Nephron progenitor cell (in vitro differentiated cells): ENCODE measurements at regions not wholly inside any gene's neighbourhood (a gene's known extent, or its start where the extent isn't known, plus 50 kb on each side); places are given as distances from the start of the nearest gene placed in this dataset.

Experiments used
- DNase-seq: peaks from one replicate; pipeline ENCODE4 v3.0.0; 2021
- H3K27ac Mint-ChIP-seq: 2 replicates; pipeline ENCODE4 v1.8.0; 2021; ENCODE audit warnings: mild to moderate bottlenecking, moderate library complexity, mixed read lengths
- H3K27me3 Mint-ChIP-seq: 2 replicates; pipeline ENCODE4 v1.8.0; 2021; ENCODE audit warnings: mild to moderate bottlenecking, low read depth, mixed read lengths; ENCODE audit not compliant: poor library complexity
- H3K36me3 Mint-ChIP-seq: 2 replicates; pipeline ENCODE4 v1.8.0; 2021; ENCODE audit warnings: low read depth, mixed read lengths
- H3K4me1 Mint-ChIP-seq: 2 replicates; pipeline ENCODE4 v1.8.0; 2021; ENCODE audit warnings: mixed read lengths
- H3K4me3 Mint-ChIP-seq: 2 replicates; pipeline ENCODE4 v1.8.0; 2021; ENCODE audit warnings: mild to moderate bottlenecking, moderate library complexity, mixed read lengths
- H3K9me3 Mint-ChIP-seq: 2 replicates; pipeline ENCODE4 v1.8.0; 2021; ENCODE audit warnings: mild to moderate bottlenecking, moderate library complexity, mixed read lengths
- TF ChIP-seq, protein P1 (sequence below): fragments of 200-600 bp; sonication (generic); IDR thresholded peaks from 2 replicates; pipeline ENCODE4 v1.5.0; 2021; ENCODE audit warnings: antibody characterized with exemption

DNA sequence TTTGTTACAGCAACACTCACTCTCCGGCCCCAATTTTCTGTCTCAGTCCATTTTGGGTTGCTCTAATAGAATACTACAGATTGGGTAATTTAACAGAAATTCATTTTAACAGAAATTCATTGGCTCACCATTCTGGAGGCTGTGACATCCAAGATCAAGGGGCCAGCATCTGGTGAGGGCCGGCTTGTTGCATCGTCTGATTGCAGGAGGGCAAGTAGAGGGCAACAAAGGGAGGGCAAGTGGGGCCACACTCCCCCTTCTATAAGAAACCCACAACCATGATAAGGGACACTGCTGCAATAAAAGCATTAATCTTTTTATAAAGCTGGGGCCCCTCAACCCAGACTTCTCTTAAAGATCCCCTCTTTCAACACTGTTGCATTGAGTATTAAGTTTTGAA is 260.1 kb upstream of the TMPRSS15 start:
- TF ChIP-seq, protein P1, sequence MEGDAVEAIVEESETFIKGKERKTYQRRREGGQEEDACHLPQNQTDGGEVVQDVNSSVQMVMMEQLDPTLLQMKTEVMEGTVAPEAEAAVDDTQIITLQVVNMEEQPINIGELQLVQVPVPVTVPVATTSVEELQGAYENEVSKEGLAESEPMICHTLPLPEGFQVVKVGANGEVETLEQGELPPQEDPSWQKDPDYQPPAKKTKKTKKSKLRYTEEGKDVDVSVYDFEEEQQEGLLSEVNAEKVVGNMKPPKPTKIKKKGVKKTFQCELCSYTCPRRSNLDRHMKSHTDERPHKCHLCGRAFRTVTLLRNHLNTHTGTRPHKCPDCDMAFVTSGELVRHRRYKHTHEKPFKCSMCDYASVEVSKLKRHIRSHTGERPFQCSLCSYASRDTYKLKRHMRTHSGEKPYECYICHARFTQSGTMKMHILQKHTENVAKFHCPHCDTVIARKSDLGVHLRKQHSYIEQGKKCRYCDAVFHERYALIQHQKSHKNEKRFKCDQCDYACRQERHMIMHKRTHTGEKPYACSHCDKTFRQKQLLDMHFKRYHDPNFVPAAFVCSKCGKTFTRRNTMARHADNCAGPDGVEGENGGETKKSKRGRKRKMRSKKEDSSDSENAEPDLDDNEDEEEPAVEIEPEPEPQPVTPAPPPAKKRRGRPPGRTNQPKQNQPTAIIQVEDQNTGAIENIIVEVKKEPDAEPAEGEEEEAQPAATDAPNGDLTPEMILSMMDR, result no peak
- no peak overlapping the region for H3K27ac Mint-ChIP-seq

DNA sequence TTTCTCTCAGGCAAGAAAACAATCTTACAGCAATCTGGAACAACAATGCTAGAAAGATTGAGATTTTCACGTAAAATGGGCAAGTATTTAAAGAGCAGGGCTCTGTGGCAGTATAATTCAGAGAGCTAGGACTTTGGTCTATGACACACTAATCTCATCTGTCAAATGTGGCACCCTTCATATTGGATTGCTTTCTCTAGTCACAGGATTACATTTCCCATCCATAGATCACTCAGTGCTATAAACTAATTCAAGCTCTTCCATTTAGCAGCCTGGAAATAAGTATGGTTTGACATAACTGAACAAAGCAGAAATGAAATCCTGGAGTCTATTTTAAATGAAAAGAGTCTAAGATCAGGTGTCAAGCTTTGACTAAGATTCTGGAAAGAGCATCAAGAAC is 263.1 kb upstream of the TMPRSS15 start:
- TF ChIP-seq, protein P1, result no peak
- Mint-ChIP-seq H3K9me3 (peaks cover 20% of the 10 kb centered on the region), H3K36me3 (no peaks in the 10 kb centered on the region), H3K27ac (no peak overlapping the region), H3K4me3 (no peak overlapping the region), H3K27me3 (peaks cover 2% of the 10 kb centered on the region), H3K4me1 (no peaks in the 10 kb centered on the region)
- no peak for DNase-seq

More for the DNA sequence above, 260.1 kb upstream of the TMPRSS15 start:
- H3K9me3 Mint-ChIP-seq, result peaks cover 4% of the 10 kb centered on the region
- H3K27me3 Mint-ChIP-seq, result peaks cover 2% of the 10 kb centered on the region
- no peaks in the 10 kb centered on the region for H3K36me3 Mint-ChIP-seq
- H3K4me3 Mint-ChIP-seq, result no peak overlapping the region
- DNase-seq, result no peak
- no peaks in the 10 kb centered on the region for H3K4me1 Mint-ChIP-seq

DNA sequence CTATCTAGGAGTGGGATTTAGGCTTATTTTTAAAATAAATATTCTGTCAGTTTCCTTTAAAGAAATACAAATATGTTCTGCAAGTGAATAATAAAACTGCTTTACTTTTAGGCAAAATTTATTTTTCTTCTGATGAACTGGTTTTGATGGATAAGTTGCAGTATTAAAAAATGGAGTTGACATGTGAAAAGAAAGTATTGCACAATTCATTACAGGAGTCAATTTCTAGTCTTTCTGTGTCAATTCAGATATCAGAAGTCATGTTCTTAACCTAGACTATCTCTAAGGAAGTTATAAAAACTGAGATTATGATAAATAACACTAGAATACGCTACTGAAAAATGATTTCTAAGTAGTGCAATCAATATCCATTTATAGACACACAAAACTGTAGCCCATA is 270.2 kb upstream of the TMPRSS15 start:
- no peak overlapping the region for H3K27ac Mint-ChIP-seq
- no peaks in the 10 kb centered on the region for H3K4me1 Mint-ChIP-seq
- H3K27me3 Mint-ChIP-seq, result no peaks in the 10 kb centered on the region
- H3K4me3 Mint-ChIP-seq, result no peak overlapping the region
- TF ChIP-seq, protein P1, result no peak
- H3K36me3 Mint-ChIP-seq, result no peaks in the 10 kb centered on the region
- no peak for DNase-seq
- H3K9me3 Mint-ChIP-seq, result peaks cover 16% of the 10 kb centered on the region

DNA sequence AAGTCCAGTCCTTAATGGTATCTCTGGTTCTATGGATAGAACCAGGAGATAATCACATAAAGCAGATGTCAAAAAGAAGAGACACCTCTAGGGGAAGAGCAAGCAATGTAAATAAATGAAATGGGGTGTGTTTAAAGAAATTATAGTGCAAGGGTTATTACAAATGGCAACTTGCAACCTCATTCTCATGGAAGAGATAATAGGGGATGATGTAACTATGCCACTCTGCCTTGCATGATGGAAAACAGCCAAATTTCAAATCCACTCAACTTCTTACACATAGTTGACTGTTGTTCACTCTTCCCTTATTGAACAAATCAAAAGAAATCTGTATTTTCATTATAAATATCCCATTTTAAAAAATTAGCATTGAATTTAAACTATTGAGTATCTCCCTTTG is 274.0 kb upstream of the TMPRSS15 start:
- DNase-seq, result no peak
- Mint-ChIP-seq H3K36me3 (no peaks in the 10 kb centered on the region), H3K4me3 (no peak overlapping the region), H3K27ac (no peak overlapping the region), H3K4me1 (no peaks in the 10 kb centered on the region), H3K27me3 (no peaks in the 10 kb centered on the region), H3K9me3 (no peaks in the 10 kb centered on the region)
- TF ChIP-seq, protein P1, result no peak

DNA sequence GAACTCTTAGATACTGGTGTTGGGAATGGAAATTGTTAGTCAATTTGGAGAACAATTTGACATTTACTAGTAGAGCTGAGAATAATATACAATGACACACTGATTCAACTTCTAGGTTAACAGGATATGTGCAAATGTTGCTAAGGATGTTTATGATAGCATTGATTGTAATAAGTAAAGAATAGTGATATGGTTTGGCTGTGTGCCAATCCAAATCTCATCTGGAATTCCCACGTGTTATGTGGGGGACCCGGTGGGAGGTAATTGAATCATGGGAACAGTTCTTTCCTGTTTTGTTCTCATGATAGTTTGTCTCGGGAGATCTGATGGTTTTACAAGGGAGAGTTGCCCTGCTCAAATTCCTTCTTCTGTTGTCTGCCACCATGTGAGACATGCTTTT is 302.4 kb upstream of the TMPRSS15 start:
- Mint-ChIP-seq H3K4me3 (no peak overlapping the region), H3K4me1 (peaks cover 5% of the 10 kb centered on the region), H3K9me3 (no peaks in the 10 kb centered on the region), H3K27ac (no peak overlapping the region), H3K36me3 (no peaks in the 10 kb centered on the region), H3K27me3 (no peaks in the 10 kb centered on the region)
- TF ChIP-seq, protein P1, result no peak
- no peak for DNase-seq

DNA sequence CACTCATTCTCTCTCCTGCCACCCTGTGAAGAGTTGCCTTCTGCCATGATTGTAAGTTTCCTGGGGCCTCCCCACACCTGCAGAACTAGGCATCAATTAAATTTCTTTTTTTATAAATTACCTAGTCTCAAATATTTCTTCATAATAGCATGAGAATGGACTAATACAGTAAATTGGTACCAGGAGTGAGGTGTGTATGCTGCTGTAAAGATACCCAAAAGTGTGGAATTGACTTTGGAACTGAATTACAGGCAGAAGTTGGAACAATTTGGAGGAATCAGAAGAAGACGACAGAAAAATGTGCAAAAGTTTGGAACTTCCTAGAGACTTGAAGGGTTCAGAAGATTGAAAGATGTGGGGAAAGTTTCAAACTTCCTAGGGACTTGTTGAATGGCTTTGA is 308.1 kb upstream of the TMPRSS15 start:
- no peak overlapping the region for H3K27ac Mint-ChIP-seq
- no peak overlapping the region for H3K4me3 Mint-ChIP-seq
- peaks cover 12% of the 10 kb centered on the region for H3K9me3 Mint-ChIP-seq
- H3K36me3 Mint-ChIP-seq, result no peaks in the 10 kb centered on the region
- TF ChIP-seq, protein P1, result no peak
- no peak for DNase-seq
- no peaks in the 10 kb centered on the region for H3K4me1 Mint-ChIP-seq
- H3K27me3 Mint-ChIP-seq, result no peaks in the 10 kb centered on the region
